ENCODE measurements at regions not wholly inside any gene's neighbourhood (a gene's known extent, or its start where the extent isn't known, plus 50 kb on each side); places are given as distances from the start of the nearest gene placed in this dataset.

GRCh38 chr7:84264396-84264795, 69.8 kb upstream of the SEMA3A start:
- Mint-ChIP-seq H3K4me3 (no peak overlapping the region), H3K4me1 (no peaks in the 10 kb centered on the region), H3K9me3 (no peaks in the 10 kb centered on the region), H3K27ac (no peak overlapping the region), H3K27me3 (ENCODE audit: low read depth) (no peaks in the 10 kb centered on the region), H3K36me3 (ENCODE audit: low read depth) (no peaks in the 10 kb centered on the region)
- no peak for TF ChIP-seq CTCF (IDR thresholded peaks at IDR 0.05; ENCODE audit: unreplicated experiment in 3 of 3)

- Mint-ChIP-seq H3K9me3 (no peaks in the 10 kb centered on the region), H3K4me1 (peaks cover 7% of the 10 kb centered on the region), H3K27ac (no peak overlapping the region), H3K4me3 (no peak overlapping the region), H3K27me3 (ENCODE audit: low read depth) (no peaks in the 10 kb centered on the region), H3K36me3 (ENCODE audit: low read depth) (no peaks in the 10 kb centered on the region)
- TF ChIP-seq CTCF (IDR thresholded peaks at IDR 0.05; ENCODE audit: unreplicated experiment in 3 of 3): no peak
Measured at GRCh38 chr7:84263106-84263505, 68.5 kb upstream of the SEMA3A start.

GRCh38 chr7:84261509-84261908, 66.9 kb upstream of the SEMA3A start:
- no peak overlapping the region for H3K27ac Mint-ChIP-seq
- H3K9me3 Mint-ChIP-seq: no peaks in the 10 kb centered on the region
- no peaks in the 10 kb centered on the region for H3K36me3 Mint-ChIP-seq (ENCODE audit: low read depth)
- peaks cover 15% of the 10 kb centered on the region for H3K4me1 Mint-ChIP-seq
- H3K4me3 Mint-ChIP-seq: no peak overlapping the region
- no peaks in the 10 kb centered on the region for H3K27me3 Mint-ChIP-seq (ENCODE audit: low read depth)
- no peak for TF ChIP-seq CTCF (IDR thresholded peaks at IDR 0.05; ENCODE audit: unreplicated experiment in 3 of 3)

GRCh38 chr7:84258628-84259027, 64.0 kb upstream of the SEMA3A start:
- Mint-ChIP-seq H3K27ac (no peak overlapping the region), H3K4me3 (no peak overlapping the region), H3K36me3 (ENCODE audit: low read depth) (no peaks in the 10 kb centered on the region), H3K27me3 (ENCODE audit: low read depth) (no peaks in the 10 kb centered on the region), H3K9me3 (no peaks in the 10 kb centered on the region), H3K4me1 (peaks cover 21% of the 10 kb centered on the region)
- no peak for TF ChIP-seq CTCF (IDR thresholded peaks at IDR 0.05; ENCODE audit: unreplicated experiment in 3 of 3)

GRCh38 chr7:84256571-84256971, 62.0 kb upstream of the SEMA3A start:
- no peak for TF ChIP-seq CTCF (IDR thresholded peaks at IDR 0.05; ENCODE audit: unreplicated experiment in 3 of 3)
- Mint-ChIP-seq H3K9me3 (no peaks in the 10 kb centered on the region), H3K27ac (peak overlapping the region; percentile 6 to 77 (median 20)), H3K36me3 (ENCODE audit: low read depth) (no peaks in the 10 kb centered on the region), H3K27me3 (ENCODE audit: low read depth) (no peaks in the 10 kb centered on the region), H3K4me3 (no peak overlapping the region), H3K4me1 (peaks cover 21% of the 10 kb centered on the region)

- H3K4me1 Mint-ChIP-seq: peaks cover 12% of the 10 kb centered on the region
- no peak overlapping the region for H3K4me3 Mint-ChIP-seq
- no peak for TF ChIP-seq CTCF (IDR thresholded peaks at IDR 0.05; ENCODE audit: unreplicated experiment in 3 of 3)
Measured at GRCh38 chr7:84251277-84251781, 56.7 kb upstream of the SEMA3A start.

More at GRCh38 chr7:84251277-84251781, 56.7 kb upstream of the SEMA3A start:
- Mint-ChIP-seq H3K27me3 (ENCODE audit: low read depth) (no peaks in the 10 kb centered on the region), H3K27ac (peak overlapping the region in 2 of 3 experiments; percentile 4 to 13), H3K36me3 (ENCODE audit: low read depth) (no peaks in the 10 kb centered on the region), H3K9me3 (no peaks in the 10 kb centered on the region)

Data from nephron (organoid).